PC-3 (cell line): ENCODE measurements at regions not wholly inside any gene's neighbourhood (a gene's known extent, or its start where the extent isn't known, plus 50 kb on each side); places are given as distances from the start of the nearest gene placed in this dataset.

ENCODE experiments used
- EZH2 ChIP-seq: fragments of 300-600 bp; sonication (generic); IDR thresholded peaks from one replicate; pipeline ENCODE4 v1.6.1; 2017; ENCODE audit warnings: antibody characterized with exemption, mild to moderate bottlenecking, low read length; ENCODE audit not compliant: unreplicated experiment
- EZH2phosphoT487 ChIP-seq: fragments of 300-600 bp; sonication (generic); IDR thresholded peaks from 2 replicates; pipeline ENCODE4 v1.6.1; 2018; ENCODE audit warnings: mild to moderate bottlenecking, antibody characterized with exemption, low read length, borderline replicate concordance
- TF ChIP-seq, protein P1 (sequence below): fragments of 300-600 bp; sonication (generic); conservative IDR thresholded peaks from 2 replicates; pipeline ENCODE4 v1.5.1; 2017; ENCODE audit warnings: antibody characterized with exemption, low read depth, mild to moderate bottlenecking, low read length

GRCh38 chr12:83389237-83389996 is 702.7 kb downstream of the TMTC2 start:
- TF ChIP-seq, protein P1, sequence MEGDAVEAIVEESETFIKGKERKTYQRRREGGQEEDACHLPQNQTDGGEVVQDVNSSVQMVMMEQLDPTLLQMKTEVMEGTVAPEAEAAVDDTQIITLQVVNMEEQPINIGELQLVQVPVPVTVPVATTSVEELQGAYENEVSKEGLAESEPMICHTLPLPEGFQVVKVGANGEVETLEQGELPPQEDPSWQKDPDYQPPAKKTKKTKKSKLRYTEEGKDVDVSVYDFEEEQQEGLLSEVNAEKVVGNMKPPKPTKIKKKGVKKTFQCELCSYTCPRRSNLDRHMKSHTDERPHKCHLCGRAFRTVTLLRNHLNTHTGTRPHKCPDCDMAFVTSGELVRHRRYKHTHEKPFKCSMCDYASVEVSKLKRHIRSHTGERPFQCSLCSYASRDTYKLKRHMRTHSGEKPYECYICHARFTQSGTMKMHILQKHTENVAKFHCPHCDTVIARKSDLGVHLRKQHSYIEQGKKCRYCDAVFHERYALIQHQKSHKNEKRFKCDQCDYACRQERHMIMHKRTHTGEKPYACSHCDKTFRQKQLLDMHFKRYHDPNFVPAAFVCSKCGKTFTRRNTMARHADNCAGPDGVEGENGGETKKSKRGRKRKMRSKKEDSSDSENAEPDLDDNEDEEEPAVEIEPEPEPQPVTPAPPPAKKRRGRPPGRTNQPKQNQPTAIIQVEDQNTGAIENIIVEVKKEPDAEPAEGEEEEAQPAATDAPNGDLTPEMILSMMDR, result peak; percentile 54
- TF ChIP-seq EZH2phosphoT487 (no peak), EZH2 (no peak)
